HEK293T (cell line): ENCODE measurements at regions not wholly inside any gene's neighbourhood (a gene's known extent, or its start where the extent isn't known, plus 50 kb on each side); places are given as distances from the start of the nearest gene placed in this dataset.

Source experiments
- CTCF ChIA-PET: fragments of 350-600 bp; formaldehyde crosslinking; extraction: SDS; loops from one replicate; lab custom pipeline; 2021; ENCODE audit warnings: antibody characterized with exemption, inconsistent platforms; lab: Yijun Ruan, JAX
- POLR2A ChIA-PET: fragments of 350-600 bp; formaldehyde crosslinking; extraction: SDS; loops from one replicate; lab custom pipeline; 2020; ENCODE audit warnings: antibody characterized with exemption, inconsistent platforms; lab: Yijun Ruan, JAX
- DNase-seq: peaks from one replicate; pipeline ENCODE4 v3.0.0; 2012; ENCODE audit warnings: mixed read lengths; ENCODE audit errors: extremely low spot score
- ARNT ChIP-seq: fragments of 450-650 bp; IDR thresholded peaks from 2 replicates; pipeline ENCODE4 v1.6.1; 2017; ENCODE audit warnings: mild to moderate bottlenecking
- BHLHE40 ChIP-seq: fragments of 450-650 bp; IDR thresholded peaks from 2 replicates; pipeline ENCODE4 v1.6.1; 2016; ENCODE audit warnings: mild to moderate bottlenecking, moderate library complexity, borderline replicate concordance
- CTBP1 ChIP-seq: fragments of 450-650 bp; IDR thresholded peaks from 2 replicates; pipeline ENCODE4 v1.6.1; 2016; ENCODE audit warnings: borderline replicate concordance
- ELF4 ChIP-seq: fragments of 450-650 bp; IDR thresholded peaks from 2 replicates; pipeline ENCODE4 v1.6.1; 2017; ENCODE audit warnings: antibody characterized with exemption
- FOXA1 ChIP-seq: fragments of 450-650 bp; IDR thresholded peaks from 2 replicates; pipeline ENCODE4 v1.6.1; 2016; ENCODE audit warnings: mild to moderate bottlenecking
- FOXK2 ChIP-seq: fragments of 450-650 bp; IDR thresholded peaks from 2 replicates; pipeline ENCODE4 v1.6.1; 2016; ENCODE audit warnings: mild to moderate bottlenecking
- FOXM1 ChIP-seq: fragments of 450-650 bp; IDR thresholded peaks from 2 replicates; pipeline ENCODE4 v1.6.1; 2017; ENCODE audit warnings: mild to moderate bottlenecking, borderline replicate concordance
- HDGF ChIP-seq: fragments of 450-650 bp; IDR thresholded peaks from 2 replicates; pipeline ENCODE4 v1.6.1; 2017; ENCODE audit warnings: antibody characterized with exemption, borderline replicate concordance
- L3MBTL2 ChIP-seq: fragments of 450-650 bp; conservative IDR thresholded peaks from 2 replicates; pipeline ENCODE4 v1.6.1; 2016; ENCODE audit warnings: mild to moderate bottlenecking
- LEF1 ChIP-seq: fragments of 450-650 bp; IDR thresholded peaks from 2 replicates; pipeline ENCODE4 v1.6.1; 2017; ENCODE audit warnings: mild to moderate bottlenecking, borderline replicate concordance
- NFRKB ChIP-seq: fragments of 450-650 bp; IDR thresholded peaks from 2 replicates; pipeline ENCODE4 v1.6.1; 2016; ENCODE audit warnings: mild to moderate bottlenecking, moderate library complexity
- SP1 ChIP-seq: fragments of 450-650 bp; IDR thresholded peaks from 2 replicates; pipeline ENCODE4 v1.6.1; 2017
- SUZ12 ChIP-seq: fragments of 450-650 bp; IDR thresholded peaks from 2 replicates; pipeline ENCODE4 v1.6.1; 2016; ENCODE audit warnings: mild to moderate bottlenecking
- TARDBP ChIP-seq: fragments of 450-650 bp; IDR thresholded peaks from 2 replicates; pipeline ENCODE4 v1.6.1; 2016
- ZNF384 ChIP-seq: fragments of 450-650 bp; IDR thresholded peaks from 2 replicates; pipeline ENCODE4 v1.6.1; 2016
- TF ChIP-seq, protein P1 (sequence below): fragments of 450-650 bp; IDR thresholded peaks from 2 replicates; pipeline ENCODE4 v1.6.1; 2016

DNA sequence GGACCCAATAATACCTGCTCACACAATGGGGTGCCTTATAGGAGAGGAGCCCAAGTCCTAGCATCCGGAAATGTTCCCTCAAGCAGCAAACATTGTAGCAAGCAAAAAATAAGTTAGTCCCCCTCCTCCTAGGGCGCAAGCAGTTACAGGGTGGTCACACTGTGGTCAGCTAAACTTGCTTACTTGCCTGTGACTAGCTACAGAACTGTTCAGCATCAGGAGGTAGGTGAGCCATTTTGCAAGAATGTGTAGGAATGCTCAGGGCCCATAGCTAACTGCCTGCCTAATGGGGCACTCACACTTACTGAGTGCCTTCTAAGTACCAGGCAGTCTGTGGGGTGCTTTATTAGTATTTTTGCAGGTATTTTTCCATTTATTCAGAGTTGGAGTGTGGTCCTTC lies 154.6 kb upstream of the GRIN2B start:
- DNase-seq: no peak
- TF ChIP-seq, protein P1, sequence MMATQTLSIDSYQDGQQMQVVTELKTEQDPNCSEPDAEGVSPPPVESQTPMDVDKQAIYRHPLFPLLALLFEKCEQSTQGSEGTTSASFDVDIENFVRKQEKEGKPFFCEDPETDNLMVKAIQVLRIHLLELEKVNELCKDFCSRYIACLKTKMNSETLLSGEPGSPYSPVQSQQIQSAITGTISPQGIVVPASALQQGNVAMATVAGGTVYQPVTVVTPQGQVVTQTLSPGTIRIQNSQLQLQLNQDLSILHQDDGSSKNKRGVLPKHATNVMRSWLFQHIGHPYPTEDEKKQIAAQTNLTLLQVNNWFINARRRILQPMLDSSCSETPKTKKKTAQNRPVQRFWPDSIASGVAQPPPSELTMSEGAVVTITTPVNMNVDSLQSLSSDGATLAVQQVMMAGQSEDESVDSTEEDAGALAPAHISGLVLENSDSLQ: no peak
- TF ChIP-seq HDGF (no peak), BHLHE40 (no peak), ZNF384 (no peak), CTBP1 (no peak), FOXK2 (no peak), L3MBTL2 (no peak), FOXA1 (no peak), NFRKB (no peak), SUZ12 (no peak), FOXM1 (no peak), LEF1 (no peak), TARDBP (no peak), ELF4 (no peak), ARNT (no peak), SP1 (no peak)
- ChIA-PET CTCF (no interaction called here), POLR2A (no interaction called here)

- ChIA-PET POLR2A (no interaction called here), CTCF (interaction anchor here (0.8 to 1.5 kb wide), 2 partner anchors 29 to 166 kb away, joined by 3 to 4 read pairs; no protein-coding TSS in a partner anchor)
- TF ChIP-seq FOXM1: no peak
- no peak for TF ChIP-seq BHLHE40
- TF ChIP-seq, protein P1: no peak
- no peak for TF ChIP-seq SUZ12
- peak; percentile 30 for DNase-seq
These were observed 157.1 kb upstream of the GRIN2B start for GRCh38 chr12:14138495-14138894.

- ChIA-PET CTCF (no interaction called here), POLR2A (no interaction called here)
- TF ChIP-seq SP1 (no peak), SUZ12 (no peak), ELF4 (no peak), HDGF (no peak), NFRKB (no peak), FOXA1 (no peak), CTBP1 (no peak)
- DNase-seq: no peak
These were observed 167.3 kb upstream of the GRIN2B start for GRCh38 chr12:14148489-14149270.

GRCh38 chr12:14153803-14154202 lies 172.4 kb upstream of the GRIN2B start:
- TF ChIP-seq CTBP1: no peak
- ChIA-PET CTCF (no interaction called here), POLR2A (no interaction called here)
- no peak for DNase-seq

- no peak for TF ChIP-seq FOXM1
- TF ChIP-seq FOXK2: no peak
- TF ChIP-seq ELF4: no peak
- no peak for TF ChIP-seq LEF1
- TF ChIP-seq ZNF384: no peak
- TF ChIP-seq BHLHE40: no peak
- no peak for TF ChIP-seq NFRKB
- no peak for TF ChIP-seq CTBP1
- no peak for TF ChIP-seq FOXA1
- TF ChIP-seq, protein P1: no peak
- TF ChIP-seq HDGF: no peak
- no peak for TF ChIP-seq ARNT
- TF ChIP-seq SUZ12: no peak
- TF ChIP-seq SP1: no peak
- TF ChIP-seq TARDBP: no peak
- no peak for TF ChIP-seq L3MBTL2
- ChIA-PET CTCF (no interaction called here), POLR2A (no interaction called here)
- DNase-seq: no peak
These were observed 175.2 kb upstream of the GRIN2B start for GRCh38 chr12:14156606-14157005.

GRCh38 chr12:14157088-14157747 lies 175.8 kb upstream of the GRIN2B start:
- CTCF ChIA-PET: no interaction called here
- DNase-seq: no peak
- TF ChIP-seq ARNT: no peak
- TF ChIP-seq CTBP1: no peak
- POLR2A ChIA-PET: no interaction called here

- TF ChIP-seq FOXK2 (no peak), CTBP1 (no peak), ZNF384 (no peak), SUZ12 (no peak), SP1 (no peak), BHLHE40 (no peak)
- no peak for DNase-seq
- ChIA-PET CTCF (no interaction called here), POLR2A (no interaction called here)
These were observed 182.9 kb upstream of the GRIN2B start for GRCh38 chr12:14164266-14164665.
